ENCODE measurements at regions not wholly inside any gene's neighbourhood (a gene's known extent, or its start where the extent isn't known, plus 50 kb on each side); places are given as distances from the start of the nearest gene placed in this dataset.
A peak's percentile ranks its signal among the peaks of the same experiment; 100 is the strongest.

DNA sequence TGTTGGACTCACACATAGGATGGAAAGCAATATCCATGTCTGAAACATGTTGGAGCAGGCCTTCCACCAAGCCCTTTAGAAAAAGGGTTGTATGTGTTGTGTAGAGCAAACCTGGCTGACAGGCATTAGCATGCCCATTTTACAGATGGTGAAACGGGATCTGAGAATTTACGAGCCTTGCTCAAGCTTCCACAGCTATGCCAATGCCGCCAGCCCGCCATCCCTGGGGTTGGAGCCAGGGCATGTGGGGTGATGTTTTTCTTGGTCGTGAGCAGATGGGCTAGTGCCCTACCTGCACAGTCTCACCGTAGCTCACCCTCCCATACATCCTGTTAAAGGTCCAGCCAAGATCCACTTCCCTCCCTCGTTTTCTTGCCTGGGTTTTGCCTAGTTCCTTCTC lies 97.5 kb upstream of the TLE3 start:
- H3K4me3 ChIP-seq (ENCODE audit: low read length): no peak overlapping the region
- peak; percentile 64 for DNase-seq (ENCODE audit: low read depth)
- TF ChIP-seq, protein P1, sequence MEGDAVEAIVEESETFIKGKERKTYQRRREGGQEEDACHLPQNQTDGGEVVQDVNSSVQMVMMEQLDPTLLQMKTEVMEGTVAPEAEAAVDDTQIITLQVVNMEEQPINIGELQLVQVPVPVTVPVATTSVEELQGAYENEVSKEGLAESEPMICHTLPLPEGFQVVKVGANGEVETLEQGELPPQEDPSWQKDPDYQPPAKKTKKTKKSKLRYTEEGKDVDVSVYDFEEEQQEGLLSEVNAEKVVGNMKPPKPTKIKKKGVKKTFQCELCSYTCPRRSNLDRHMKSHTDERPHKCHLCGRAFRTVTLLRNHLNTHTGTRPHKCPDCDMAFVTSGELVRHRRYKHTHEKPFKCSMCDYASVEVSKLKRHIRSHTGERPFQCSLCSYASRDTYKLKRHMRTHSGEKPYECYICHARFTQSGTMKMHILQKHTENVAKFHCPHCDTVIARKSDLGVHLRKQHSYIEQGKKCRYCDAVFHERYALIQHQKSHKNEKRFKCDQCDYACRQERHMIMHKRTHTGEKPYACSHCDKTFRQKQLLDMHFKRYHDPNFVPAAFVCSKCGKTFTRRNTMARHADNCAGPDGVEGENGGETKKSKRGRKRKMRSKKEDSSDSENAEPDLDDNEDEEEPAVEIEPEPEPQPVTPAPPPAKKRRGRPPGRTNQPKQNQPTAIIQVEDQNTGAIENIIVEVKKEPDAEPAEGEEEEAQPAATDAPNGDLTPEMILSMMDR (IDR thresholded peaks at IDR 0.05; ENCODE audit: insufficient read depth, low read depth, low read length, missing control alignments): no peak

DNA sequence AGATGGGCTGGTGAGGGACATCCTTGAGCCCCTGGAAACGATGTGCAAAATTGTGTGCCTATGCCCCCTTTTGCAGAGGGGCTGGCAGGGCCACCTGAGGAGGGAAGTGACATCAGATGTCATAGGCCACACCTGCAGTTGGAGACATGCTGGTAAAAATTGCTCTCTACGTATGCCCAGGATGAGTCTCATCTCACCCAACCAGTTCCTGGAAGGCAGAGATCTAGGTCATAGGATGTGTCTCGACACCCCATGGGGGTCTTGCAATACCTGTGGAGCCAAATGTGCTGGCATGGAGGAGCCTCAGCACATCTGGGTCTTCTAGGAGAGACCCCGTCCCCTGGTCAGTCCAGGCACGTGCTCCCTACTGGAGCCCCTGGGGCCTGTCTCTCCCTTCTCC lies 96.5 kb upstream of the TLE3 start:
- TF ChIP-seq, protein P1 (IDR thresholded peaks at IDR 0.05; ENCODE audit: insufficient read depth, low read depth, low read length, missing control alignments): no peak
- no peak overlapping the region for H3K4me3 ChIP-seq (ENCODE audit: low read length)
- peak; percentile 25 for DNase-seq (ENCODE audit: low read depth)

DNA sequence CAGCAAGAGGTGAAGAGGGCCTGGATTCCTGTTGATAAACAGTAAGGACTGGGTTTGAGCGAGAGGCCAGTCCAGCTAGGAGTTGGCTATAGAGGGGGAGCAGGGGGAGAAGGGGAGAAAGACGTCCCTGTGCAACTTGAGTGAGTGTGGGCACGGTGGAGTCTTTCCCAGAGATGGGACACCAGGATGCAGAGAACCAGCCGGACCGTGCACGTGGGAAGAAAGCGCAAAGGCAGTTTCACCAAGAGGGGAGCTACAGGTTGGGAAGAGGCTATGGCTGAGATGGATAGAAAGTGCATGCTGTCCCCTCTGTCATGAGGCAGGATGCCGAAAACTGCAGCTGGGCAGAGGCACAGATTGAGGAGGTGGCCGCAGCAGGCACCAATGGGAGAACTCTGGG lies 96.0 kb upstream of the TLE3 start:
- no peak for DNase-seq (ENCODE audit: low read depth)
- TF ChIP-seq, protein P1 (IDR thresholded peaks at IDR 0.05; ENCODE audit: insufficient read depth, low read depth, low read length, missing control alignments): no peak
- H3K4me3 ChIP-seq (ENCODE audit: low read length): no peak overlapping the region

DNA sequence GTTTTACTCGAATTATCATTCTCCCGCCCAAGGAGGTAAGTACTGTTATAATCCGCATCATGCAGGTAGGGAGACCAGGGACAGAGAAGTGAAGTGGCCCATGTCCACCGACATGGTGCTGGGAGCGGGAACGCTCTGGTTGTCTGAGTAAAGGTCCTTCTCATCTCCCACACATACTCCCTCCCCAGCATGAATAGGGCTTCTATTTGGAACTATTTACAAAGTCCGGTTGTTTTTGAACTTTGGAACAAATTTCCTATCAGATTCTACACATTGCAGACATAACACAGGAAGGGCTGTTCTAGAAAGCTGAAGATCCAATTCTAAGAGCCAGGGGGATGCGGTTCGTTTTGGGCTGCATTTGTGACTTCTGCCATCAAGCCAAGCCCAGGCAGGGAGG lies 94.8 kb upstream of the TLE3 start:
- TF ChIP-seq, protein P1 (IDR thresholded peaks at IDR 0.05; ENCODE audit: insufficient read depth, low read depth, low read length, missing control alignments): no peak
- no peak overlapping the region for H3K4me3 ChIP-seq (ENCODE audit: low read length)
- no peak for DNase-seq (ENCODE audit: low read depth)

DNA sequence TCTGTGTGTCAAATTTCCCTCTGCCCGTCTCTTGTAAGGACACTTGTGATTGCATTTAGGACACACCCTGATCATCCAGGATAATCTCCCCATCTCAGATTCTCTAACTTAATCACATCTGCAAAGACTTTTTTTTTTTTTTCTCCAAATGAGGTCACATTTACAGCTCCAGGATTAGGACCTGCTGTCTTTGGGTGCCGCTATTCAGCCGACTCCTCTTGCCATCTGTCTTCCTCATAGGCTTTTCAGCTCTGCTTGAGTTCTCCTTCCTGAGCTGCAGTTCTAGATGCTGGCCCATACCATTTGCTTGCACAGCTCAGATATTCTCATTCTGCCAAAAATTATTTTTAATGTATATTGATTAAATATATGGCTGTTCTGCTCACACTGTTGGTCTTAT lies 94.3 kb upstream of the TLE3 start:
- H3K4me3 ChIP-seq (ENCODE audit: low read length): no peak overlapping the region
- TF ChIP-seq, protein P1 (IDR thresholded peaks at IDR 0.05; ENCODE audit: insufficient read depth, low read depth, low read length, missing control alignments): no peak

DNA sequence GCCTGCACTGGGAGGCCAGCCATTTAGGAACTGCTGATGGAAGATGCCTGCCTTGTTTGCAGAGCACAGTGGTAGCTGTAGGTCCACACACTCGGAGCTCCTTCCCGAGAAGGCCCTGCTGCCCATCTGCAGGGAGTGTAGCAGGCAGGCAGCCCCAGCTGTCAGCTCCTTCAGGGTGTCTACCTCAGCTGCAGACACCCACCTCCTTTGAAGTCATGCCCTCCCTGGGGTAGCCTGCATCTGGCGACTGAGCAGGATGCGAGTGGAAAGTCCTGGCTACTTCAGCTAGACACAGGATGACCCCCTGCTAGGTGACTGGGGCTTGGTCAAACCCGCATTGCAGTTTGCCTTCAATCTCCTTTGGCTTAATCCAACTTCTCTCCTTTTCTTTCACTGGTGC lies 93.2 kb upstream of the TLE3 start:
- H3K4me3 ChIP-seq (ENCODE audit: low read length): no peak overlapping the region
- TF ChIP-seq, protein P1 (IDR thresholded peaks at IDR 0.05; ENCODE audit: insufficient read depth, low read depth, low read length, missing control alignments): no peak
- DNase-seq (ENCODE audit: low read depth): no peak

More for the DNA sequence above, 94.3 kb upstream of the TLE3 start:
- DNase-seq (ENCODE audit: low read depth): no peak

DNA sequence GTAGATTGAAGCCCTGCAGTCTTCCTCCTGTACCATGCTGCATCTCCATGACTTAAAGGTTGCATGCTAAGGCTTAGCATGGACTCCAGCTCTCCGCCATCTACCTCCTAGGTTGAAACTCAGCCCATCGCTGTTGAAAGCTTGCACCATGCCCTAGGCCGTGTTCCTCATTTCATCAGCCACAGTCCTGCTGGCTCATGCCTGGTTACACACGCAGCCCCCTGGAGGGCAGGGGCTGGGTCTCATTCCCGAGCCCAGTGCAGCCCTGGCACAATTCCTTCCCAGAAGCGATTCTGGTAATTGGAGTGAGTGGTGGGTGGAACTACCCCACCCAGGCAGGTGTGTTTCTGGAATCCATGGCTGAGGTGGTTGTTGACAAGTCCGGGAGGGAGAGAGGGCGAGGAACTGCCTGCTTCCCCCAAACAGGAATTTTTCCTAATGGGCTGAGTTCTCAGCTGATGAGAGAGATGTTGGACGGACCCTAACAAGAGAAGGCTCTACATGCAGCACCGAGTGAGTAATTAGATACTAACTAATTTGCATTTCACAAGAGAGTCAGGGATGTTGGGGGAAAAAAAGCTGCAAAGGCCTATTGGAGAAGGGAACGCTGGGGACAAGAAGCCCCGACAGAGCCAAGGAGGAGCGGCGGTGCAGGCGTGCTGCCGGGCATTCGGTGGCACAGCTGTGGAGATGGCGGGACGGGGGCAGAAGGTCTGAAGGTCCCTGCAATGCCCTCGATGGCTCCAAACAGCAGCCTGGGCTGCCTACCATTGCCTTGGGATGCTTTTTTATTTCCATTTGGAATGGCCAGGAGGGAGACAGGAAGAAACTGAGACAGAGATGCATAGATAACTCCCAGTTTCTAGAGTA lies 92.3 kb upstream of the TLE3 start:
- TF ChIP-seq, protein P1 (IDR thresholded peaks at IDR 0.05; ENCODE audit: insufficient read depth, low read depth, low read length, missing control alignments): no peak
- DNase-seq (ENCODE audit: low read depth): no peak

More for the DNA sequence above, 92.3 kb upstream of the TLE3 start:
- H3K4me3 ChIP-seq (ENCODE audit: low read length): no peak overlapping the region

Measured in epithelial cell of esophagus (primary cell).